22Rv1 (cell line): ENCODE measurements at regions not wholly inside any gene's neighbourhood (a gene's known extent, or its start where the extent isn't known, plus 50 kb on each side); places are given as distances from the start of the nearest gene placed in this dataset.
A peak's percentile ranks its signal among the peaks of the same experiment; 100 is the strongest.
"Not testable (repeated sequence)": the region's sequence is repeated elsewhere in the genome, so short reads cannot be mapped to it uniquely, and the experiment has no call there.

Experiments used
- H3K27ac ChIP-seq: fragments of 450-650 bp; 2 replicates; pipeline ENCODE4 v1.5.1; 2017
- CTCF ChIP-seq: fragments of 450-650 bp; IDR thresholded peaks from 2 replicates; pipeline ENCODE4 v1.5.1; 2017; ENCODE audit warnings: mild to moderate bottlenecking
- ZFX ChIP-seq: fragments of 450-650 bp; IDR thresholded peaks from 2 replicates; pipeline ENCODE4 v1.6.1; 2017; ENCODE audit warnings: antibody characterized with exemption, borderline replicate concordance

DNA sequence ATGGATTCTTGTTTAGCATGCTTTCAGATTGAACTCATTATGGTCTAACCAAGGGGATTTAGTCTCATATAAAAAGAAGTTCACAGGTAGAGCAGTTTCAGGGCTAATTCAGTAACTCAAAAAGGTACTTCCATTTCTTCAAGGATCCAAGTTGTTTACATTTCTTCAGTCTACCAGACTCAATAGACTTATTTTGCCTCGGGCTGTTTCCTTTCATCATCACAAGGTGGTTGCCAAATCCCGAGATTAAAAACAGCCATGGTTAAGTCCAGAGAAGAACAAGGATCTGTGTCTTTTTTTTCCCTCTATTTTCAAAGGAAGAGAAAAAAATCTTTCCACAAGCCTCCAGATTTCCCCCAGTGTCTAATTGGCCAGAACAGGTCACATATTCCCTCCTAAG lies 69.8 kb upstream of the SNX9 start:
- TF ChIP-seq CTCF (no peak), ZFX (no peak)
- H3K27ac ChIP-seq, result no peak overlapping the region

DNA sequence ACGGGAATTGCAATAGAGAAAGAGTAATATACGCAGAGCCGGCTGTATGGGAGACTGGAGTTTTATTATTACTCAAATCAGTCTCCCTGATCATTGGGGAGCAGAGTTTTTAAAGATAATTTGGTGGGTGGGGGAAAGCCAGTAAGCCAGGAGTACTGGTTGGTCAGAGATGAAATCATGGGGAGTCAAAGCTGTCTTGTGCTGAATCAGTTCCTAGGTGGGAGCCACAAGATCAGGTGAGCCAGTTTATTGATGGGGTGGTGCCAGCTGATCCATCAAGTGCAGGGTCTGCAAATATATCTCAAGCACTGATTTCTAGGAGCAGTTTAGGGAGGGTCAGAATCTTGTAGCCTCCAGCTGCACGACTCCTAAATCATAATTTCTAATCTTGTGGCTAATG lies 69.2 kb upstream of the SNX9 start:
- not testable (repeated sequence) for H3K27ac ChIP-seq

- TF ChIP-seq ZFX, result no peak
- TF ChIP-seq CTCF, result no peak
- H3K27ac ChIP-seq, result no peak overlapping the region
Observed at GRCh38 chr6:157754351-157754750, 68.7 kb upstream of the SNX9 start.

- no peak overlapping the region for H3K27ac ChIP-seq
- TF ChIP-seq ZFX (no peak), CTCF (no peak)
Observed at GRCh38 chr6:157755032-157755745, 67.9 kb upstream of the SNX9 start.

GRCh38 chr6:157755746-157756411 lies 67.2 kb upstream of the SNX9 start:
- H3K27ac ChIP-seq, result no peak overlapping the region
- no peak for TF ChIP-seq CTCF
- TF ChIP-seq ZFX, result no peak

- TF ChIP-seq CTCF (peak; percentile 96), ZFX (no peak)
- peak overlapping the region; percentile 45; the same call in 1 of the 2 replicates for H3K27ac ChIP-seq
Observed at GRCh38 chr6:157756708-157757429, 66.2 kb upstream of the SNX9 start.

GRCh38 chr6:157757430-157758403 lies 65.3 kb upstream of the SNX9 start:
- H3K27ac ChIP-seq, result no peak overlapping the region

More at GRCh38 chr6:157757430-157758403, 65.3 kb upstream of the SNX9 start:
- TF ChIP-seq CTCF, result no peak
- TF ChIP-seq ZFX, result no peak
